ENCODE measurements at regions not wholly inside any gene's neighbourhood (a gene's known extent, or its start where the extent isn't known, plus 50 kb on each side); places are given as distances from the start of the nearest gene placed in this dataset.

DNA sequence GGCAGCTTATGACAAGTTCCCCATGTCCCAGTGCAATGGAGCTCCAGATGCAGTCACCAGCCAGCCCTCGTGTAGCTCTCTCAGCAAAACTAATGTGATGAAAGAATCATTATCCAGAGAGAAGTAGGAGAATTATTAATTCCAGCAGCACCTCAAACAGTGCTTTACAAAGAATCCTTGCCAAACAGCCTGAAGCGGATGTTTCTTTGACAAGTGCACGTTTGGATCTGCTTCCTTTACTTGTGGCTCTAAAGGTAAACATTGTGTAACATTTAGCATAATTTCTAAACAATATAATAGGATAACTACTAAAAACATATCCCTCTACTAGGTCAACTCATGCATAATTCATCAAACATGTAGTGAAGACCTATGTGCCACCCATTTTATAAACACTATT lies 197.0 kb downstream of the FAM181B start:
- TF ChIP-seq EP300 (IDR thresholded peaks at IDR 0.05), result no peak
- TF ChIP-seq, protein P1, sequence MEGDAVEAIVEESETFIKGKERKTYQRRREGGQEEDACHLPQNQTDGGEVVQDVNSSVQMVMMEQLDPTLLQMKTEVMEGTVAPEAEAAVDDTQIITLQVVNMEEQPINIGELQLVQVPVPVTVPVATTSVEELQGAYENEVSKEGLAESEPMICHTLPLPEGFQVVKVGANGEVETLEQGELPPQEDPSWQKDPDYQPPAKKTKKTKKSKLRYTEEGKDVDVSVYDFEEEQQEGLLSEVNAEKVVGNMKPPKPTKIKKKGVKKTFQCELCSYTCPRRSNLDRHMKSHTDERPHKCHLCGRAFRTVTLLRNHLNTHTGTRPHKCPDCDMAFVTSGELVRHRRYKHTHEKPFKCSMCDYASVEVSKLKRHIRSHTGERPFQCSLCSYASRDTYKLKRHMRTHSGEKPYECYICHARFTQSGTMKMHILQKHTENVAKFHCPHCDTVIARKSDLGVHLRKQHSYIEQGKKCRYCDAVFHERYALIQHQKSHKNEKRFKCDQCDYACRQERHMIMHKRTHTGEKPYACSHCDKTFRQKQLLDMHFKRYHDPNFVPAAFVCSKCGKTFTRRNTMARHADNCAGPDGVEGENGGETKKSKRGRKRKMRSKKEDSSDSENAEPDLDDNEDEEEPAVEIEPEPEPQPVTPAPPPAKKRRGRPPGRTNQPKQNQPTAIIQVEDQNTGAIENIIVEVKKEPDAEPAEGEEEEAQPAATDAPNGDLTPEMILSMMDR (IDR thresholded peaks at IDR 0.05), result no peak
- TF ChIP-seq RAD21 (conservative IDR thresholded peaks at IDR 0.05 in 1 of 2, IDR thresholded peaks at IDR 0.05 in 1 of 2), result no peak
- no peak for TF ChIP-seq POLR2AphosphoS2 (conservative IDR thresholded peaks at IDR 0.05; ENCODE audit: low read length)
- TF ChIP-seq NPAS2 (CRISPR knock-in tag; IDR thresholded peaks at IDR 0.05; ENCODE audit: borderline replicate concordance), result no peak
- TF ChIP-seq SMC3 (IDR thresholded peaks at IDR 0.05), result no peak
- TF ChIP-seq TFCP2L1 (CRISPR knock-in tag; IDR thresholded peaks at IDR 0.05), result no peak
- no peak for TF ChIP-seq ZNF302 (CRISPR knock-in tag; IDR thresholded peaks at IDR 0.05)
- no peak for TF ChIP-seq RFX5 (IDR thresholded peaks at IDR 0.05)
- no peak for TF ChIP-seq JUNB (IDR thresholded peaks at IDR 0.05)
- no peak for TF ChIP-seq POLR2A (IDR thresholded peaks at IDR 0.05; ENCODE audit: low read length)
